NCI-H1930 (cell line): ENCODE measurements at regions not wholly inside any gene's neighbourhood (a gene's known extent, or its start where the extent isn't known, plus 50 kb on each side); places are given as distances from the start of the nearest gene placed in this dataset.
"Not testable (repeated sequence)": the region's sequence is repeated elsewhere in the genome, so short reads cannot be mapped to it uniquely, and the experiment has no call there.

Experiments
- DNase-seq, 2 experiments: peaks; one replicate each; lab custom pipeline; 2025; lab: John Stamatoyannopoulos, UW

DNA sequence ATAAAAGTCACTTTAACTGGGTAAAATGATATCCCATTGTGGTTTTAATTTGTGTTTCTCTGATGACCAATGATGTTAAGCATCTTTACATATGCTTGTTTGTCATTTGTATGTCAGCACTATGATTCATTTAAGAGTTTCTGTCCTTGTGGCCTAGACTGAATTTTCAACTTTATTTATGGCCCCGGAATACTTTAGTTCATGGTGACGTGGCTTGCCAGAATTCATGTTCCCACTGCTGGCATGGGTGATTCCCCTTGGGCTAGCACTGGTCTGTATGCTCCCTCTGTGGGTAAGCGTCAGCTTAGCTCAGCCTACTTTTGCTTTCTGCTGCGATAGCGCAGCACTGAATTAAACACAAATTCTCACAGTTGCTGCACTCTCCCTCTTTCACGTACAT, 436.3 kb upstream of the SGO1 start:
- no peak for DNase-seq

- DNase-seq = not testable (repeated sequence)
These were observed 432.6 kb upstream of the SGO1 start for GRCh38 chr3:20618621-20619020.

GRCh38 chr3:20618181-20618580, 432.2 kb upstream of the SGO1 start:
- DNase-seq = not testable (repeated sequence)

GRCh38 chr3:20615982-20616381, 430.0 kb upstream of the SGO1 start:
- DNase-seq = not testable (repeated sequence)

- no peak for DNase-seq
These were observed 422.2 kb upstream of the SGO1 start for GRCh38 chr3:20608054-20608738.

GRCh38 chr3:20604659-20605058, 418.7 kb upstream of the SGO1 start:
- DNase-seq = no peak

- no peak for DNase-seq
These were observed 403.3 kb upstream of the SGO1 start for GRCh38 chr3:20589275-20589674.

DNA sequence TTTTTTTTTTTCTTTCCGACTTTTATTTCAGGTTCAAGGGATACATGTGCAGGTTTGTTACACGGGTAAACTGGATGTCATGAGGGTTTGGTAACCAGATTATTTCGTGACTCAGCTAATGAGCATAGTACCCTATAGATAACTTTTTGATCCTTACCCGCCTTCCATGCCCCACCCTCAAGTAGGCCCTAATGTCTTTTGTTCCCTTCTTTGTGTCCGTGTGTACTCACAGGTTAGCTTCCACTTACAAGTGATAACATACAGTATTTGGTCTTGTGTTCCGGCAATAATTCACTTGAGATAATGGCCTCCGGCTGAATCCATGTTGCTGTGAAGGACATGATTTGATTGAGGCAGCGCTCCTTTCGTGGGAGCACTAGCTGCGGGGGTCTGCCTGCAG, 402.8 kb upstream of the SGO1 start:
- no peak for DNase-seq

DNA sequence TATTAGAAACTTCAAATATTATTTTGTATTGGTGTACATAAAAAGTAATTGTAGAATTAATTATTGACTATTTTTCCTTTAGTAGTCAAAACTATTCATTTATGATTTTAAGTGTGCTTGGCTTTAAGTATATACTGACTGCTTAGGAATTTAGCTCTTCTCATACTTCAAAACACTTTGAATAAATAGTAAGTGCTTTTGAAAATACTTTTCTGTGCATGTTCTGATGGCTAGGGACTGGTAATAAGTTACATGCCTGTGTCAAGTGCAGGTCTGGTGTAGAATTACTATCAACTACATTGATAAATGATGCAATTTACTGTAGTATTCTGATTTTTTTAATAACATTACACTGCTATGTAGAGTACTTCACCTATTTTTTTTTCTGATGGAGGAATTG, 397.6 kb upstream of the SGO1 start:
- DNase-seq = no peak

DNA sequence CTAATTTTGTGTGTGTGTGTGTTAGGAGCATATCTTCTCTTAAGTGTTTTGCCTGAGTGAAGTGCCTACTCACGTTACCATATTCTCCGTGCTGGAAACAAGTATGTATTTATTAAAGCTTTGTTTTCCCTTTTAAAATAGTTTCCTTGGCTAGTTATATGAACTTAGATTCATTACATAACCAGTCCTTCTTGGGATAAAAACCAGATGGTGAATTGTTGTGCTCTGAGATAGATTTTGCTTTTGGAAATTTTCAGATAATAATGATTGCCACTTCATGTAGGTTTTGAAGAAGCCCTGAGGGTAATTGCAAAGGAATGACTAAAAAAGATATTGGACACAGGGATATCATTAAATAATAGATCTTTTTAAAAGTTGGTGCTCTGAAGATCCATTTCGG, 390.2 kb upstream of the SGO1 start:
- DNase-seq = no peak

GRCh38 chr3:20575146-20575545, 389.1 kb upstream of the SGO1 start:
- DNase-seq = no peak

DNA sequence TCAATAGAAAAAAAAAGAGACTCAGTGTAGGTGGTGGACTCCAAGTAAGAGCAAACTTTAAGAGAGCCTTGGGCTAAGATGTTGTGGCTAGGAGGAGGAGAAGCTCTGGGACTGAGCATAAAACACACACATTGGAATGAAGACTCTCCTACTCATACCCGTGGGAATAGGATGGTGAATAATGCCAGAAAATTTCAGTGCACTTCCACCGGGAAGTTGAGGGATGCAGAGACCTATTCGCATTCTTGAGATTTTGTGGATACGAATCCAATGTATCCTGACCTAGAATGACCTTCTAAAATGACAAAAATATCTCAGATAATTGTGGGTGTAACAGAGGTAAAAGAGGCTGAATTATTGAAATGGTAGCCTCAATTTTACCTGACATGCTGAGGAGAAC, 388.7 kb upstream of the SGO1 start:
- DNase-seq = no peak

- no peak for DNase-seq
These were observed 387.2 kb upstream of the SGO1 start for GRCh38 chr3:20573175-20573574.

DNA sequence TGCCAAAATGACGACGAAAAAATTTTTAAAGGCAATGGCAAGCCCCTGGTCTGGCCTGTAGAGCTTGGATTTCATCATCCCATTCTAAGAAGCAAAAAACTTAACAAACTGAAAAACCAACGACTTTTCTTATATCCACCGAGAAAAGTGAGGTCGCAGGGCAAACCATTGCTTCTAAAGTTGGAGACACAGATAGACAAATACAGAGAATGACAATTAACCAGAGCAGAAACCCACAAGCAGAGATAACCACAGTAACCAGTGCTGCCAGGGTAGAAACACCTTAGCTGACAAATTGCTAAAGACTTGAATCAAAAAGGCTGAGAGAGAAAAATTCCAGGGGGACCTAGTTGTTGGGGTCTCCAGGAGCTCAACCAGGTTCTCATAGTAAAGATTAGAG, 386.5 kb upstream of the SGO1 start:
- DNase-seq = no peak

- DNase-seq = no peak
These were observed 383.3 kb upstream of the SGO1 start for GRCh38 chr3:20569310-20569709.

GRCh38 chr3:20564966-20565365, 379.0 kb upstream of the SGO1 start:
- DNase-seq = no peak

- DNase-seq = no peak
These were observed 378.0 kb upstream of the SGO1 start for GRCh38 chr3:20563985-20564384.

GRCh38 chr3:20563251-20563650, 377.2 kb upstream of the SGO1 start:
- no peak for DNase-seq

GRCh38 chr3:20561166-20561565, 375.2 kb upstream of the SGO1 start:
- DNase-seq = no peak

DNA sequence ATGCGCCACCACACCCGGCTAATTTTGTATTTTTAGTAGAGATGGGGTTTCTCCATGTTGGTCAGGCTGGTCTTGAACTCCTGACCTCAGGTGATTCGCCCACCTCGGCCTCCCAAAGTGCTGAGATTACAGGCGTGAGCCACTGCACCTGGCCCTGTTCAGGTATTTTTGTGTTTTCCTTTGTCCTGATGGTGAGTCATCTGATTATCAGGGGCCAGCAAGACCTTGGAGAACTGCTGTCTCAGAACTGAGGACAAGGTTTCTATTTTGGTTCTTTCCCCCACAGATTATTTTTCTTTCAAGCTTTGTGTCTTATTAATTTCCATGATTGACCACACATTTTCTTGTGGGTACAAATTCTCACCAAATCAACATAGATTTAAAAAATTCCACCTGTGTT, 374.4 kb upstream of the SGO1 start:
- DNase-seq = not testable (repeated sequence)

DNA sequence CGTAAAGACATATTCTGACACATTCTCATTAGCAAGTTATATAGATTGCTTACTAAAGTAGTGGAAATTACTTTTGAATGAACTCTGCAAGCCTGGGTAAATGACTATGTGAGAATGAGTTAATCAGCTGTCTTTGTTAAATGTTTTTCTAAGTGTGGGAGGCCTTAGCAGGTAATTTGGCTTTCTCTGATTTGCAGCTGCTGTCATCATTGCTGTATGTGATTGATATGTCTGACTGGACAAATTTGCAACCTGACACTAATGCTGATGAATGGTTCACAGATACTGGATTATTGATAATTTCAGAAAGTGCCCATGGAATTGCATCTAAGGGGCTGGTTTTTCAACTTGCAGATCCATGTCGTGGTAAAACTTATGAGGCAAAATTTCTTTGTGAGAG, 372.2 kb upstream of the SGO1 start:
- peak; percentile 23 to 55 for DNase-seq

DNA sequence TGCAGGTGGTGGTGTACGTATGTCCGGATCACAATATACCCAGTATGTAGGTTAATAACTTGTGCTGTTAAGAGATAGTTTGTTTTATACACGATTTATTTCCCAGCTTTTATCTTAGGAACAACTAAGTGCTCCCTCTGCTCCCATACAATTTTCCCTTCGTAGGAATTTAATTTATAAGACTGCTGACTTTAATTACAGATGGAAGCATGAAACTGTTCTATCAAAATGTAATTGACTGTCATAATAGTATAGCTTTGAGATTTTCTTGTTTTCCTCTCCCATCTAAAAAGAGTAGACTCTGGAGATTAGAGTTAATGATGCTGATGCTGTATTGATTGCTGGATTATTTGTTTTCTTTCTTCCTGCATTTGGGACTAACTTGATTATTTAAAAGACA, 370.7 kb upstream of the SGO1 start:
- DNase-seq = no peak

- no peak for DNase-seq
These were observed 366.7 kb upstream of the SGO1 start for GRCh38 chr3:20552605-20553275.
